HG03175 (cell line): ENCODE measurements at regions not wholly inside any gene's neighbourhood (a gene's known extent, or its start where the extent isn't known, plus 50 kb on each side); places are given as distances from the start of the nearest gene placed in this dataset.
"Not testable (repeated sequence)": the region's sequence is repeated elsewhere in the genome, so short reads cannot be mapped to it uniquely, and the experiment has no call there.

Experiments
- ATAC-seq: cut with Tn5 transposase; IDR thresholded peaks from one replicate; pipeline ENCODE4 v1.9.1; 2021; ENCODE audit warnings: mild to moderate bottlenecking, moderate library complexity; ENCODE audit not compliant: unreplicated experiment

- not testable (repeated sequence) for ATAC-seq
These were observed 54.1 kb upstream of the NBPF9 start for GRCh38 chr1:149157409-149157808.

DNA sequence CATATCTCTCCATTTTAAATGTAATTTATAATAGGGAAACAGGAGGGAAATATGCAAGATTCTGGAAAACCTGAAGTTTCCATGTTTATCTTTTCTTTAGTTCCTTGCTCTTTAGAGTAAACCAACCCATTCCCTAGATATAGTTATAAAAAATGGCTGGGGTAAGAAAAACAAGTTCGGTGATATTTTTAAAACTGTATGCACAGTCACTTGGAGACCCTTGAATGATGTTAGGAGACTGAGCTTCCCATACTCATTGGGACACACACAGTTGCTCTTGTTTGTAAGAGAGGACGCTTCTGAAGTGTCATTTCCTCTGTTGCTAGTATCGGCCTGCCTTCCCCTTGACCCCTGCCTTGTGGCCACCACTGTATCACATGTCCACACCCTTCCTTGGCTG lies 55.0 kb upstream of the NBPF9 start:
- not testable (repeated sequence) for ATAC-seq

DNA sequence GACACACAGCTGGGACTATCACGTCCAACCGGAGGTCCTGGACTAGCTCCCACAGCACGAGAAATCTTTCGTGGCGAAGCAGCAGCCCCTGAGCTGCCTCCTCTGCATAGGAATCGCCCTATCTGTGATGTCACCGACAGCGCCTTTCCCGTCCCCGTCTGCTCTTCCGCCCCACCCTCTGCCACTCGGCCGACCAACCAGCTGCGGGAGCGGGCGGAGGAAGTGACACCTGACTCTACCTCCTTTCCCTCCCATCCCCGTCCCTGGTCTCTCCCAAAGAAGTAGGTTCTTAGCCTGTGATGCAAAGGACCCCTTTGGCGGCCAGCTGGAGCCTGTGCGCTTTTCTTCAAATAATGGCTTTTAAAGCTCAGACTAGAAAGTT lies 59.7 kb upstream of the NBPF9 start:
- ATAC-seq: peak; percentile 74

DNA sequence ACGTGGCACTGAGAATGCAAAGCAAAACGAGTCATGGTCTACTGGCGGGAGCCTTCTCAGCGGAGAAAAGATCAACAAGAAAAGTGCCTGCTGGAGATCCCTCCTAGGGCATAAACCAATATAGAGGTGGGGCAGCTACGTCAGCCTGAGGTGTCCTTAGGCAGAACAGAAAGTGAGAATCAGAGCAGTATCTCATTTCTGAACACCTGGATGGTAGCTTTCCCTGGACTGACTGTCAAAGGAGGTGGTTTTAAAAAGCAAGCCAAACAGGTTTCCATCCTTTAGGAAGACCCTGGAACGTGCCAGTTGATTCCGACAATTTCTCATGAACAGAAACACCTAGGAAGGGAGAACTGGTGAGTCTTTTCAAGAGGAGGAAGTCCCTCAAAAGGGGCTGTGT lies 71.4 kb upstream of the NBPF9 start:
- ATAC-seq: not testable (repeated sequence)

- ATAC-seq: not testable (repeated sequence)
These were observed 72.5 kb upstream of the NBPF9 start for GRCh38 chr1:149175812-149176211.

DNA sequence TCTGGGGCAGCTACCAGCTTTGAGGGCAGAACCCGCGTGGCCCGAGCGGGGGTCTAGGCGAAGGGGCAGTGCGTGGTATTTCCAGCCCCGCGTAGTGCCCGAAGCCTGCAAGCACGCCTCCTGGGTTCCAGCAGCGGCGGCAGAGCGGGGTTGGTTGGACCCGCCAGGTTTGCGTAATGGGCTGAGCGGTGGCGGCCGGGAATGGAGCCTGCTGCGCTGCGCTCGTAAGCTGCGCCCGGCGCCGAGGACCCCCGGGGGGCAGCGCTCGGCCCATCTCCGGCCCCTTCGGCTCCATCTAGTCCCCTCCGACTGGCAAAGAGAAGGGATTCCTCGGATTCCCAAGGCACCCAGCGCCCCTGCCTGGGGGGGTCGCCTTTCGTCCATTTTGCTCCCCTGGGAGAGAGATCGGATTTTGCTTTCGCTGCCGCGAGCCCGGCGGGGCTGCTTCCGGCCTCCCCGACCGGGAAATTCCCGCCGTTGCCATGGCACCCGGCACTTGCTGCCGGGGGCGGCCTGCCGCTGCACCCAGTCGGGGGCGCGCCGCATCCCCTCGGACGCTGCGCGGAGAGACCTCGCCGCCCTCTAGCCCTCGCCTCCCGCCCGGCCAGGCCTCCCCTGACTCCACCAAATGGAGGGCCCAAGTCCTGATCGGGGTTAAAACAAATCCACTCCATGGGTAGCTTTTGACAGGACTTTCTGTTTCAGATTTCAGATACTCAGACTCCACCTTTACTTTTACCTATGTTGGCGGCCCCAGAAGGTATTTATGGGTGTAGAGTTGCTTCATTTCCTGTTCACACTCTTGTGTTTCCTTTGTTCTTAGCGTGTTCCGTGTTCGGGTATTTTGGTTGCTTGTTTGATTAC lies 73.3 kb upstream of the NBPF9 start:
- not testable (repeated sequence) for ATAC-seq

DNA sequence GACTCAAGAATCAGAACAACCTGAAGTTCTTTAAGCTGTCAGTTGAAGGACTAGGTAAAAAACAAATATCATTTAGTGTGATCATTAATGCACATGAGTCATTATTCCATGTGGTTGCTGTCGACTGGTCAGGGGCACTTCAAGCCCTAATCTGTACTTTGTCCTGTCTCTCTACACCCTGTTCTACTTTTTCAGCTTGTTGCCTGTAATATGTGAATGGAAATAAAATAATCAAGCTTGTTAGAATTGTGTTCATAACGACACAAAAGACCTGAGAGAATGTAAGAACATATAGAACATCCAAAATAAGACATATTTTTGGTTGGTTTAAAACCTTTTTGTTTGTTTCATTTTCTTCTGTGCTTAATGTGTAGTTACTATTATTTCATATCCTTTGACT lies 87.4 kb upstream of the NBPF9 start:
- ATAC-seq: not testable (repeated sequence)

GRCh38 chr1:149196651-149197050 lies 93.3 kb upstream of the NBPF9 start:
- ATAC-seq: not testable (repeated sequence)

GRCh38 chr1:149200567-149200966 lies 97.2 kb upstream of the NBPF9 start:
- peak; percentile 58 for ATAC-seq

DNA sequence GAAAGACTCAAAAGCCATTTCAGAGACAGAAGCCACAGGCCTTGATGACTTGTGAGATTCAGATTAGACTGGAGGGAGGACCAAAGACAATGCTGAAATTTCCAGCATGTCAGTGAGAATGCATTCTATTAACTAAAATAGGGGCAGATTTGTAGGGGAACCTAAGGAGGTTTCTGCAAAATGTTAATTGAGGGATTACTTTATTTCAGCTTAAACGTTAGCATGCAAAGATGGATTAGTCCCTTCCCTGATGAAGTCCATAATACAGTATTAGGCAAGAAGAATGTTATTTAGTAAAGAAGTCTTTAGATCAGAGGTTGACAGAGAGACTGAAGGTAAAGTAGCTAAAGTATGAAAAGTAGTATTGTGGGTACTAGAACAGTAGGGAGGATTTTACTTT lies 98.9 kb upstream of the NBPF9 start:
- ATAC-seq: not testable (repeated sequence)

DNA sequence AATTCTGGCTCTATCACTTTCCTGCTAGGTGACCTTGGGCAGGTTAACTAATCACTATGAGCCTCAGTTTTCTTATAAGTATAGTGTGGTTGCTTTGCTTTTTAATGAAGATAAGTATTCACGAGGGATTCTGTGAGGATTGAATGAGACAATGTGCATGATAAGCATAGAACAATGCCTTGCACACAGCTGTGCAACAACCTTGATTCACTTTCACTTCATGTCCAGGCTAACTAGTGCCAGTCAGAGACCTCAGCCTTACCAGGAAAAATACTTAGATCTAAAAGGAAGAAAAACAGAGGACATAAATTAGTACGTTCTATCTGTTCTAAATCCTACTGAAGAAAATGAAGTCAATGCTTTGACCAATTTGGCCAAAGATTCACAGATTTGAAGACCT lies 101.0 kb upstream of the NBPF9 start:
- ATAC-seq: not testable (repeated sequence)

- not testable (repeated sequence) for ATAC-seq
These were observed 105.5 kb upstream of the NBPF9 start for GRCh38 chr1:149208836-149209235.

DNA sequence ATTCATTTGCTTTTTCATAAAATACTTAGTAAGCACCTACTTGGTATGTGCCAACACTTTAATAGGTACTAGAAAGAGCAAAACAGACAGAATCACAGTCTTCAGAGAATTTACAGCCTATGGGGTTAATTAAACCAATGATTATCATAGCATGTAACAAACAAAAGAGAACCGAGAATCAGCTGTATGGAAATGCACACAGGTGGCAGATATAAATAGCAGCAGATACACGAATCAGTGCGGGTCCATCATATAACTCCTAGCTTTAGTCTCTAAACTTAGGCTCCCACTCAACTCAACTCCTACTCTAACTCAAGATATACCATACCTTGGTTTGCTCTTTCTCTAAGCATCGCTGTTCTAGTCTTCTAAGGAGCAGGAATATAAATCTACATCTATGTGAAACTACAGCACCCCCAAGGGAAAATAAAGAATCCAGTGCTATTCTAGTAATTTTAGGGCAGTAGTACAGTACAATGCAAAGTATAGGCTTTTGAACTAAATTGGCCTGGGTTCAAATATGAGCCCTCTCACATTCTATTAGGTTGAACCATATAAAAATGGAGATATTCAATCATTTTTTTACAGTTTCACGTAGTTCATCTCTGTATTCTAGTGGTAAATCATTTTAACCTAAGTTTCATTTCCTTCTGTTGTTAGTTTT lies 108.5 kb upstream of the NBPF9 start:
- ATAC-seq: peak; percentile 85

GRCh38 chr1:149212946-149213345 lies 109.6 kb upstream of the NBPF9 start:
- not testable (repeated sequence) for ATAC-seq

- not testable (repeated sequence) for ATAC-seq
These were observed 110.3 kb upstream of the NBPF9 start for GRCh38 chr1:149213673-149214072.

DNA sequence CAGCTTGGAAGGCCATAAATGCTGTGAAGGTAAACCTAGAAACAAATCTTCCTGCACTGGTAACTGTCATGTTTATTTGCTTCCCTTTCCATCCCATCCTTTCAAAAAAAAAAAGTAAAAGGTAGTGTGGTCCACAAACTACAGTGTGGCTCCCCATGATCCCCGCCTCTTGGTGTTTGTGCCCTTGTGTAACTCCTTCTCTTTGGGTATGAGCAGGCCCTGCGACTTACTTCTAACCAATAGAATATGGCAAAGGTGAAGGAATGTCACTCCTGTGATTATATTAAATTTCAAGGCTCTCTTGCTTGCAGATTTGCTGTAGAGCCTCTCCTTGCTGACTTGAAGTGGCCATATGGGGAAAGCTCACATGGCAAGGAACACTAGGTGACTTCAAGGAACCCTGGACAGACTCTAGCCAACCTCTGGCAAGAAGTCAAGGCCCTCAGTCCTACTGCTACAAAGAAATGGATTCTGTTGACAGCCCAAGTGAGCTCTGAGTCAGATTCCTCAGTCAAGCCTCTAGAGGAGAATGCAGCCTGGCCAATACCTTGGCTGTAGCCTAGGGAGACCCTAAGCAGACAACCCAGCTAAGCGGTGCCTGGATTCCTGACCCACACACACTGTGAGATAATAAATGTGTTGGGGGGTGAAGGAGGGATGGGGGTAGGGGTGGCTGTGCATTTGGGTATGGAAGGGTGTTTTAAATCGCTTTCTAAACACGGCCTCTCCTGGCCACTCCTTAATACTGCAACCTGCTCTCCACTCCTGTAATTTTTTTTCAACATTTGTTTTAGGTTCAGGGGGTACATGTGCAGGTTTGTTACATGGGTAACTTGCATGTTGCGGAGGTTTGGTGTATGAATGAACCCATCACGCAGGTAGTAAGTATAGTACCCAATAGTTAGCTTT lies 115.0 kb upstream of the NBPF9 start:
- ATAC-seq: not testable (repeated sequence)

DNA sequence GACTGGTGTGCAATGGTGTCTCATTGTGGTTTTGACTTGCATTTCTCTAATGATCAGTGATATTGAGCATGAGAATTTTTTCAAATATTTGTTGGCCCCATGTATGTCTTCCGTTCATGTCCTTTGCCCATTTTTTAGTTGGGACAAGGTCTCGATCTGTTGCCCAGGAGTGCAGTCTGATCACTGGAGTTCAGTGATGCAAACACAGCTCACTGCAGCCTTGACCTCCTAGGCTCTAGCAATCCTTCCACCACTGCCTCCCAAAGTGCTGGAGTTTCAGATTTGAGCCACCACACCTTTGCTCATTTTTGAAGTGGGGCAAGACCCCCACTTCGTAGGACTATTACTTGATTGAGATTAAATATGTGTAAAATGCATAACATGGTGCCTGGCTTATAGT lies 116.2 kb upstream of the NBPF9 start:
- ATAC-seq: not testable (repeated sequence)

DNA sequence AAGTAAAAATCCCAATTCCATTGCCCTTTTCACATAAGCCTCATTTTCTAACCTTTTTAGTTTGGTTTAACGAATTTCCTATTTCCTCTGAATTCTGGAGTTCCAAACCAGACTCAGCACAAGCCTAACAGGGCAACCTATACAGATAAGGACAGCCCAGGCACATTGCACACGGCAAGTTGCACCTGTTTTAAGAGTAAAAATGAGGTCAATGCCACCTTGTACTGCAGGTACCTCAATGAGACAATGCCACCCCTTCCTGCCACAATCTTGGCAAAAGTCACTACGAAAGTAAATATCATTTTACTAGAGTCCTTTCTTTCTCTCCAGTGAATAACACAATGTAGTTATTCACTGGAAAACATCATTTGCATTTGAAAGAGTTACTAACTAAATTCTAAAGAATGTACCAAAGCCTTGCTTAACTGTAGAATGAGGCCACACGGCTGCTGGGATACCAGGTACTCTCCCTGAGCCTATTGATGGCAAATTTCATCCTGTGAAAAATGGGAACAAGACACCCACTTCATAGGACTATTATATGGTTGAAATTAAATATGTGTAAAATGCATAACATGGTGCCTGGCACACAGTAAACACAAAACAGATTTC lies 117.2 kb upstream of the NBPF9 start:
- ATAC-seq: not testable (repeated sequence)

GRCh38 chr1:149227933-149228665 lies 124.7 kb upstream of the NBPF9 start:
- ATAC-seq: not testable (repeated sequence)
